SK-N-SH treated with all-trans-retinoic acid at 6 μM for 48 hours (cell line): ENCODE measurements at regions not wholly inside any gene's neighbourhood (a gene's known extent, or its start where the extent isn't known, plus 50 kb on each side); places are given as distances from the start of the nearest gene placed in this dataset.

ENCODE experiments used
- ARNTL ChIP-seq: fragments of 450-650 bp; formaldehyde crosslinking; IDR thresholded peaks from 2 replicates; pipeline ENCODE4 v1.5.0; 2020; ENCODE audit warnings: low read depth, mild to moderate bottlenecking, moderate library complexity, borderline replicate concordance
- CREB5 ChIP-seq: fragments of 250-450 bp; sonication (Bioruptor Pico); IDR thresholded peaks from 2 replicates; pipeline ENCODE4 v1.5.1; 2020; ENCODE audit warnings: low read depth, mild to moderate bottlenecking, moderate library complexity
- CSDC2 ChIP-seq: fragments of 250-450 bp; sonication (Bioruptor Pico); IDR thresholded peaks from 2 replicates; pipeline ENCODE4 v1.5.0; 2020; ENCODE audit warnings: mild to moderate bottlenecking, moderate library complexity
- ISL1 ChIP-seq: fragments of 250-450 bp; sonication (Bioruptor Pico); IDR thresholded peaks from 2 replicates; pipeline ENCODE4 v2.1.2; 2022; ENCODE audit warnings: mild to moderate bottlenecking, moderate library complexity
- OSR1 ChIP-seq: fragments of 250-450 bp; sonication (Bioruptor Pico); IDR thresholded peaks from 2 replicates; pipeline ENCODE4 v1.8.0; 2022; ENCODE audit warnings: moderate library complexity, mild to moderate bottlenecking, inconsistent platforms
- PATZ1 ChIP-seq: fragments of 250-450 bp; sonication (Bioruptor Pico); IDR thresholded peaks from 2 replicates; pipeline ENCODE4 v1.8.0; 2020; ENCODE audit warnings: mild to moderate bottlenecking, moderate library complexity, borderline replicate concordance
- PPARA ChIP-seq: fragments of 250-450 bp; sonication (Bioruptor Pico); IDR thresholded peaks from 2 replicates; pipeline ENCODE4 v1.5.0; 2020; ENCODE audit warnings: mild to moderate bottlenecking, borderline replicate concordance
- TCF4 ChIP-seq: fragments of 250-450 bp; sonication (Bioruptor Pico); IDR thresholded peaks from 2 replicates; pipeline ENCODE4 v1.8.0; 2021; ENCODE audit warnings: mild to moderate bottlenecking, moderate library complexity, borderline replicate concordance
- TOX ChIP-seq: fragments of 250-450 bp; sonication (Bioruptor Pico); IDR thresholded peaks from 2 replicates; pipeline ENCODE4 v1.8.0; 2021; ENCODE audit warnings: mild to moderate bottlenecking, moderate library complexity, borderline replicate concordance
- TSHZ2 ChIP-seq: fragments of 250-450 bp; sonication (Bioruptor Pico); IDR thresholded peaks from 2 replicates; pipeline ENCODE4 v1.5.0; 2020; ENCODE audit warnings: mild to moderate bottlenecking, moderate library complexity
- ZFP3 ChIP-seq: fragments of 250-450 bp; sonication (Bioruptor Pico); IDR thresholded peaks from 2 replicates; pipeline ENCODE4 v1.5.0; 2020; ENCODE audit warnings: mild to moderate bottlenecking, moderate library complexity
- ZNF70 ChIP-seq: fragments of 450-650 bp; formaldehyde crosslinking; IDR thresholded peaks from 2 replicates; pipeline ENCODE4 v1.5.0; 2020; ENCODE audit warnings: mild to moderate bottlenecking, moderate library complexity
- ZNF8 ChIP-seq: fragments of 450-650 bp; formaldehyde crosslinking; IDR thresholded peaks from 2 replicates; pipeline ENCODE4 v1.5.0; 2020; ENCODE audit warnings: mild to moderate bottlenecking, moderate library complexity

DNA sequence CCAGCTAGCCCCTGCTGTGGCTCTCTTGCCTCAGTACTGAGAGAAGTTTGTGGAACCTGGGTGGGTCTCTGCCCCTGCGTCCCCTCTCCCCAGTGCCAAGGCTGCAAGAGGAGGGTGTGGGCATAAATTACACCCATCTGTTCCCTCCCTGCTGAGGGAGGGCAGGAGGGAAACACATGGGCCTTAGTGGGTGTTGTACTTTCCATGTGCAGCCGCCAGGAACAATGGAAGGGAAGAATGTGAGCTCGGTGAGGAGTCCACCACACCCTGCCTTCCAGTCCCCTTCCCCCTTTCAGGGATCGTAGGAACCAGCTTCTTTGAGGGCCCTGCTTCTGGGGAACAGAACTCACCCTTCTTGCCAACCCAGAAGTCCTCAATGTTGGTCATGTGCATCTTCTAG is 138.2 kb upstream of the KLF4 start:
- TF ChIP-seq ZNF70 (no peak), PPARA (CRISPR knock-in tag) (no peak), OSR1 (CRISPR knock-in tag) (no peak), TCF4 (CRISPR knock-in tag) (no peak), CREB5 (CRISPR knock-in tag) (no peak), PATZ1 (no peak), ISL1 (CRISPR knock-in tag) (no peak), TSHZ2 (CRISPR knock-in tag) (no peak), TOX (CRISPR knock-in tag) (no peak), ZNF8 (CRISPR knock-in tag) (no peak), ARNTL (no peak), CSDC2 (CRISPR knock-in tag) (no peak), ZFP3 (CRISPR knock-in tag) (no peak)
